Activated CD4-positive, alpha-beta memory T cell treated with anti-CD3 and anti-CD28 coated beads, Interleukin-2, amount 10 ng/mL, durations not matched to agents 7 days and 5 days (primary cell): ENCODE measurements at regions not wholly inside any gene's neighbourhood (a gene's known extent, or its start where the extent isn't known, plus 50 kb on each side); places are given as distances from the start of the nearest gene placed in this dataset.

ENCODE experiments used
- CTCF ChIA-PET: fragments of 350-600 bp; sonication (Branson Sonifier 250); formaldehyde crosslinking; loops from one replicate; lab custom pipeline; 2021; ENCODE audit warnings: antibody characterized with exemption, inconsistent platforms; lab: Charles Lee
- POLR2A ChIA-PET: fragments of 350-600 bp; sonication (Branson Sonifier 250); formaldehyde crosslinking; loops from one replicate; lab custom pipeline; 2021; ENCODE audit warnings: antibody characterized with exemption; lab: Charles Lee
- DNase-seq: peaks from one replicate; pipeline ENCODE4 v3.0.0-alpha.2; 2020
- H3K27ac Mint-ChIP-seq: one replicate; pipeline ENCODE4 v1.8.0; 2021; ENCODE audit warnings: mild to moderate bottlenecking, mixed read lengths
- H3K27me3 Mint-ChIP-seq: one replicate; pipeline ENCODE4 v1.8.0; 2021; ENCODE audit warnings: mixed read lengths
- H3K36me3 Mint-ChIP-seq: one replicate; pipeline ENCODE4 v1.8.0; 2021; ENCODE audit warnings: low read depth, mixed read lengths
- H3K4me1 Mint-ChIP-seq: one replicate; pipeline ENCODE4 v1.8.0; 2021; ENCODE audit warnings: mixed read lengths
- H3K4me3 Mint-ChIP-seq: one replicate; pipeline ENCODE4 v1.8.0; 2021; ENCODE audit warnings: mild to moderate bottlenecking, mixed read lengths
- H3K9me3 Mint-ChIP-seq: one replicate; pipeline ENCODE4 v1.8.0; 2021; ENCODE audit warnings: mixed read lengths

- Mint-ChIP-seq H3K27ac (no peak overlapping the region), H3K36me3 (no peaks in the 10 kb centered on the region), H3K4me1 (no peaks in the 10 kb centered on the region), H3K9me3 (no peaks in the 10 kb centered on the region), H3K27me3 (no peaks in the 10 kb centered on the region), H3K4me3 (no peak overlapping the region)
- DNase-seq, result no peak
- CTCF ChIA-PET, result no interaction called here
- POLR2A ChIA-PET, result no interaction called here
These were observed 135.4 kb upstream of the BACE2 start for GRCh38 chr21:41032541-41032940.

- Mint-ChIP-seq H3K27ac (no peak overlapping the region), H3K36me3 (no peaks in the 10 kb centered on the region), H3K4me3 (no peak overlapping the region), H3K9me3 (no peaks in the 10 kb centered on the region), H3K27me3 (no peaks in the 10 kb centered on the region), H3K4me1 (no peaks in the 10 kb centered on the region)
- ChIA-PET POLR2A (no interaction called here), CTCF (interaction anchor here (0.6 kb wide), 1 partner anchor 156 kb away, joined by 4 read pairs; no protein-coding TSS in a partner anchor)
- DNase-seq, result no peak
These were observed 130.7 kb upstream of the BACE2 start for GRCh38 chr21:41037212-41037611.

GRCh38 chr21:41037936-41038335 lies 130.0 kb upstream of the BACE2 start:
- Mint-ChIP-seq H3K9me3 (no peaks in the 10 kb centered on the region), H3K4me1 (no peaks in the 10 kb centered on the region), H3K36me3 (no peaks in the 10 kb centered on the region), H3K27ac (no peak overlapping the region), H3K27me3 (no peaks in the 10 kb centered on the region), H3K4me3 (no peak overlapping the region)
- POLR2A ChIA-PET, result no interaction called here
- DNase-seq, result no peak
- CTCF ChIA-PET, result no interaction called here

- CTCF ChIA-PET, result no interaction called here
- H3K9me3 Mint-ChIP-seq, result no peaks in the 10 kb centered on the region
- H3K27ac Mint-ChIP-seq, result no peak overlapping the region
- no peak overlapping the region for H3K4me3 Mint-ChIP-seq
- peaks cover 3% of the 10 kb centered on the region for H3K27me3 Mint-ChIP-seq
- H3K4me1 Mint-ChIP-seq, result no peaks in the 10 kb centered on the region
- POLR2A ChIA-PET, result no interaction called here
- no peak for DNase-seq
- no peaks in the 10 kb centered on the region for H3K36me3 Mint-ChIP-seq
These were observed 124.9 kb upstream of the BACE2 start for GRCh38 chr21:41043014-41043413.

- no peak for DNase-seq
- no peak overlapping the region for H3K4me3 Mint-ChIP-seq
- peaks cover 3% of the 10 kb centered on the region for H3K27me3 Mint-ChIP-seq
- POLR2A ChIA-PET, result no interaction called here
- no peaks in the 10 kb centered on the region for H3K36me3 Mint-ChIP-seq
- CTCF ChIA-PET, result no interaction called here
- no peaks in the 10 kb centered on the region for H3K4me1 Mint-ChIP-seq
- no peaks in the 10 kb centered on the region for H3K9me3 Mint-ChIP-seq
- H3K27ac Mint-ChIP-seq, result no peak overlapping the region
These were observed 122.3 kb upstream of the BACE2 start for GRCh38 chr21:41045534-41046268.

GRCh38 chr21:41048145-41048544 lies 119.8 kb upstream of the BACE2 start:
- Mint-ChIP-seq H3K27me3 (peaks cover 3% of the 10 kb centered on the region), H3K27ac (no peak overlapping the region), H3K4me3 (no peak overlapping the region), H3K36me3 (no peaks in the 10 kb centered on the region), H3K9me3 (no peaks in the 10 kb centered on the region), H3K4me1 (no peaks in the 10 kb centered on the region)
- ChIA-PET POLR2A (no interaction called here), CTCF (no interaction called here)
- DNase-seq, result no peak

- CTCF ChIA-PET, result no interaction called here
- no peak for DNase-seq
- no peak overlapping the region for H3K27ac Mint-ChIP-seq
- peaks cover 3% of the 10 kb centered on the region for H3K27me3 Mint-ChIP-seq
- H3K4me3 Mint-ChIP-seq, result no peak overlapping the region
- POLR2A ChIA-PET, result no interaction called here
- H3K4me1 Mint-ChIP-seq, result no peaks in the 10 kb centered on the region
- H3K9me3 Mint-ChIP-seq, result no peaks in the 10 kb centered on the region
- no peaks in the 10 kb centered on the region for H3K36me3 Mint-ChIP-seq
These were observed 119.3 kb upstream of the BACE2 start for GRCh38 chr21:41048623-41049022.

- H3K9me3 Mint-ChIP-seq, result no peaks in the 10 kb centered on the region
- CTCF ChIA-PET, result no interaction called here
- H3K27me3 Mint-ChIP-seq, result no peaks in the 10 kb centered on the region
These were observed 115.0 kb upstream of the BACE2 start for GRCh38 chr21:41052820-41053555.

GRCh38 chr21:41054018-41054578 lies 113.9 kb upstream of the BACE2 start:
- no peaks in the 10 kb centered on the region for H3K9me3 Mint-ChIP-seq
- DNase-seq, result no peak
- H3K4me3 Mint-ChIP-seq, result no peak overlapping the region
- ChIA-PET POLR2A (no interaction called here), CTCF (no interaction called here)
- H3K4me1 Mint-ChIP-seq, result no peaks in the 10 kb centered on the region
- no peaks in the 10 kb centered on the region for H3K36me3 Mint-ChIP-seq
- no peak overlapping the region for H3K27ac Mint-ChIP-seq
- no peaks in the 10 kb centered on the region for H3K27me3 Mint-ChIP-seq

More at GRCh38 chr21:41052820-41053555, 115.0 kb upstream of the BACE2 start:
- Mint-ChIP-seq H3K4me3 (no peak overlapping the region), H3K4me1 (no peaks in the 10 kb centered on the region), H3K36me3 (no peaks in the 10 kb centered on the region), H3K27ac (no peak overlapping the region)
- POLR2A ChIA-PET, result no interaction called here
- no peak for DNase-seq

GRCh38 chr21:41055266-41055665 lies 112.7 kb upstream of the BACE2 start:
- ChIA-PET CTCF (no interaction called here), POLR2A (no interaction called here)
- no peak for DNase-seq
- Mint-ChIP-seq H3K4me3 (no peak overlapping the region), H3K4me1 (no peaks in the 10 kb centered on the region), H3K27ac (no peak overlapping the region), H3K27me3 (no peaks in the 10 kb centered on the region), H3K36me3 (no peaks in the 10 kb centered on the region), H3K9me3 (no peaks in the 10 kb centered on the region)

GRCh38 chr21:41059871-41060270 lies 108.1 kb upstream of the BACE2 start:
- Mint-ChIP-seq H3K36me3 (no peaks in the 10 kb centered on the region), H3K4me1 (no peaks in the 10 kb centered on the region), H3K4me3 (no peak overlapping the region), H3K27ac (no peak overlapping the region), H3K9me3 (no peaks in the 10 kb centered on the region), H3K27me3 (no peaks in the 10 kb centered on the region)
- CTCF ChIA-PET, result no interaction called here
- POLR2A ChIA-PET, result no interaction called here
- no peak for DNase-seq

GRCh38 chr21:41061701-41062100 lies 106.3 kb upstream of the BACE2 start:
- ChIA-PET POLR2A (no interaction called here), CTCF (no interaction called here)
- Mint-ChIP-seq H3K4me1 (no peaks in the 10 kb centered on the region), H3K9me3 (no peaks in the 10 kb centered on the region), H3K27ac (no peak overlapping the region), H3K4me3 (no peak overlapping the region), H3K27me3 (no peaks in the 10 kb centered on the region), H3K36me3 (no peaks in the 10 kb centered on the region)
- DNase-seq, result no peak

GRCh38 chr21:41064334-41064791 lies 103.6 kb upstream of the BACE2 start:
- no peaks in the 10 kb centered on the region for H3K9me3 Mint-ChIP-seq
- ChIA-PET CTCF (no interaction called here), POLR2A (no interaction called here)
- DNase-seq, result no peak
- peaks cover 15% of the 10 kb centered on the region for H3K27me3 Mint-ChIP-seq
- no peaks in the 10 kb centered on the region for H3K36me3 Mint-ChIP-seq
- H3K4me3 Mint-ChIP-seq, result no peak overlapping the region
- H3K4me1 Mint-ChIP-seq, result peaks cover 6% of the 10 kb centered on the region
- no peak overlapping the region for H3K27ac Mint-ChIP-seq
